ENCODE measurements at regions not wholly inside any gene's neighbourhood (a gene's known extent, or its start where the extent isn't known, plus 50 kb on each side); places are given as distances from the start of the nearest gene placed in this dataset.

GRCh38 chr4:163768014-163768413 is 273.5 kb downstream of the TMA16 start:
- no peaks in the 10 kb centered on the region for H3K36me3 Mint-ChIP-seq

GRCh38 chr4:163772238-163772637 is 277.7 kb downstream of the TMA16 start:
- DNase-seq (no peak), ATAC-seq (no peak)
- Mint-ChIP-seq H3K9me3 (peaks cover 0 to 2% (median 0%) of the 10 kb centered on the region in 11 donors), H3K27ac (no peak overlapping the region), H3K27me3 (peaks cover 0 to 7% (median 0%) of the 10 kb centered on the region in 5 donors), H3K36me3 (no peaks in the 10 kb centered on the region), H3K4me1 (no peaks in the 10 kb centered on the region), H3K4me3 (no peak overlapping the region)
- ChIA-PET POLR2A (no interaction called here), CTCF (no interaction called here)
- Histone ChIP-seq H3K27ac (ENCODE audit: low read depth, low read length) (no peak overlapping the region), H3K27me3 (ENCODE audit: control insufficient read depth in 2 of 2, insufficient read depth in 2 of 2, low read length in 2 of 2) (no peaks in the 10 kb centered on the region), H3K9me3 (ENCODE audit: control insufficient read depth in 2 of 3, low read length in 3 of 3) (no peaks in the 10 kb centered on the region), H3K4me1 (ENCODE audit: control insufficient read depth in 2 of 2, insufficient read depth in 2 of 2, low read length in 2 of 2) (no peaks in the 10 kb centered on the region), H3K36me3 (ENCODE audit: control insufficient read depth in 2 of 3, insufficient read depth in 3 of 3, low read length in 3 of 3) (no peaks in the 10 kb centered on the region), H3K4me3 (ENCODE audit: low read length) (no peak overlapping the region)
- intact Hi-C loops (cut with micrococcal nuclease): no loop called here

More at GRCh38 chr4:163768014-163768413, 273.5 kb downstream of the TMA16 start:
- POLR2A ChIA-PET: no interaction called here
- ATAC-seq: no peak
- H3K4me3 Mint-ChIP-seq: no peak overlapping the region
- peaks cover 0 to 6% (median 0%) of the 10 kb centered on the region in 5 donors for H3K27me3 Mint-ChIP-seq
- H3K27ac ChIP-seq (ENCODE audit: low read depth, low read length): no peak overlapping the region
- H3K9me3 ChIP-seq (ENCODE audit: control insufficient read depth in 2 of 3, low read length in 3 of 3): no peaks in the 10 kb centered on the region
- no peak overlapping the region for H3K27ac Mint-ChIP-seq
- no peaks in the 10 kb centered on the region for H3K9me3 Mint-ChIP-seq
- intact Hi-C loops (cut with micrococcal nuclease): no loop called here
- H3K36me3 ChIP-seq (ENCODE audit: control insufficient read depth in 2 of 3, insufficient read depth in 3 of 3, low read length in 3 of 3): no peaks in the 10 kb centered on the region
- H3K4me1 Mint-ChIP-seq: no peaks in the 10 kb centered on the region
- no peak for DNase-seq
- CTCF ChIA-PET: no interaction called here
- H3K4me1 ChIP-seq (ENCODE audit: control insufficient read depth in 2 of 2, insufficient read depth in 2 of 2, low read length in 2 of 2): no peaks in the 10 kb centered on the region
- no peaks in the 10 kb centered on the region for H3K27me3 ChIP-seq (ENCODE audit: control insufficient read depth in 2 of 2, insufficient read depth in 2 of 2, low read length in 2 of 2)
- no peak overlapping the region for H3K4me3 ChIP-seq (ENCODE audit: low read length)

GRCh38 chr4:163773940-163774339 is 279.4 kb downstream of the TMA16 start:
- no peak for ATAC-seq

GRCh38 chr4:163776957-163777356 is 282.5 kb downstream of the TMA16 start:
- Histone ChIP-seq H3K4me3 (ENCODE audit: low read length) (no peak overlapping the region), H3K27ac (ENCODE audit: low read depth, low read length) (no peak overlapping the region), H3K27me3 (ENCODE audit: control insufficient read depth in 2 of 2, insufficient read depth in 2 of 2, low read length in 2 of 2) (no peaks in the 10 kb centered on the region), H3K4me1 (ENCODE audit: control insufficient read depth in 2 of 2, insufficient read depth in 2 of 2, low read length in 2 of 2) (no peaks in the 10 kb centered on the region), H3K9me3 (ENCODE audit: control insufficient read depth in 2 of 3, low read length in 3 of 3) (no peaks in the 10 kb centered on the region), H3K36me3 (ENCODE audit: control insufficient read depth in 2 of 3, insufficient read depth in 3 of 3, low read length in 3 of 3) (no peaks in the 10 kb centered on the region)
- Mint-ChIP-seq H3K4me1 (no peaks in the 10 kb centered on the region), H3K4me3 (no peak overlapping the region), H3K27me3 (peaks cover 0 to 14% (median 3%) of the 10 kb centered on the region in 5 donors), H3K36me3 (no peaks in the 10 kb centered on the region), H3K27ac (no peak overlapping the region), H3K9me3 (peaks cover 0 to 4% (median 0%) of the 10 kb centered on the region in 11 donors)
- intact Hi-C loops (cut with micrococcal nuclease): no loop called here
- ATAC-seq (no peak), DNase-seq (no peak)
- ChIA-PET POLR2A (no interaction called here), CTCF (no interaction called here)

More at GRCh38 chr4:163773940-163774339, 279.4 kb downstream of the TMA16 start:
- Mint-ChIP-seq H3K4me1 (no peaks in the 10 kb centered on the region), H3K4me3 (no peak overlapping the region), H3K27me3 (peaks cover 0 to 7% (median 1%) of the 10 kb centered on the region in 5 donors), H3K9me3 (peaks cover 0 to 2% (median 0%) of the 10 kb centered on the region in 11 donors), H3K27ac (no peak overlapping the region), H3K36me3 (no peaks in the 10 kb centered on the region)
- Histone ChIP-seq H3K9me3 (ENCODE audit: control insufficient read depth in 2 of 3, low read length in 3 of 3) (no peaks in the 10 kb centered on the region), H3K27me3 (ENCODE audit: control insufficient read depth in 2 of 2, insufficient read depth in 2 of 2, low read length in 2 of 2) (no peaks in the 10 kb centered on the region), H3K4me1 (ENCODE audit: control insufficient read depth in 2 of 2, insufficient read depth in 2 of 2, low read length in 2 of 2) (no peaks in the 10 kb centered on the region), H3K27ac (ENCODE audit: low read depth, low read length) (no peak overlapping the region), H3K36me3 (ENCODE audit: control insufficient read depth in 2 of 3, insufficient read depth in 3 of 3, low read length in 3 of 3) (no peaks in the 10 kb centered on the region), H3K4me3 (ENCODE audit: low read length) (no peak overlapping the region)
- ChIA-PET POLR2A (no interaction called here), CTCF (no interaction called here)
- no peak for DNase-seq
- intact Hi-C loops (cut with micrococcal nuclease): no loop called here

- Mint-ChIP-seq H3K27me3 (peaks cover 0 to 11% (median 3%) of the 10 kb centered on the region in 5 donors), H3K27ac (no peak overlapping the region), H3K4me3 (no peak overlapping the region), H3K36me3 (peaks cover 0 to 3% (median 0%) of the 10 kb centered on the region in 5 donors), H3K9me3 (peaks cover 0 to 17% (median 2%) of the 10 kb centered on the region in 11 donors), H3K4me1 (no peaks in the 10 kb centered on the region)
- no peak for DNase-seq
- Histone ChIP-seq H3K27ac (ENCODE audit: low read depth, low read length) (no peak overlapping the region), H3K4me1 (ENCODE audit: control insufficient read depth in 2 of 2, insufficient read depth in 2 of 2, low read length in 2 of 2) (no peaks in the 10 kb centered on the region), H3K9me3 (ENCODE audit: control insufficient read depth in 2 of 3, low read length in 3 of 3) (no peaks in the 10 kb centered on the region), H3K27me3 (ENCODE audit: control insufficient read depth in 2 of 2, insufficient read depth in 2 of 2, low read length in 2 of 2) (no peaks in the 10 kb centered on the region), H3K36me3 (ENCODE audit: control insufficient read depth in 2 of 3, insufficient read depth in 3 of 3, low read length in 3 of 3) (no peaks in the 10 kb centered on the region), H3K4me3 (ENCODE audit: low read length) (no peak overlapping the region)
- intact Hi-C loops (cut with micrococcal nuclease): no loop called here
- POLR2A ChIA-PET: no interaction called here
- ATAC-seq: no peak
- CTCF ChIA-PET: no interaction called here
Measured at GRCh38 chr4:163781726-163782125, 287.2 kb downstream of the TMA16 start.

- CTCF ChIA-PET: no interaction called here
- Histone ChIP-seq H3K4me1 (ENCODE audit: control insufficient read depth in 2 of 2, insufficient read depth in 2 of 2, low read length in 2 of 2) (no peaks in the 10 kb centered on the region), H3K27me3 (ENCODE audit: control insufficient read depth in 2 of 2, insufficient read depth in 2 of 2, low read length in 2 of 2) (no peaks in the 10 kb centered on the region), H3K9me3 (ENCODE audit: control insufficient read depth in 2 of 3, low read length in 3 of 3) (no peaks in the 10 kb centered on the region), H3K27ac (ENCODE audit: low read depth, low read length) (no peak overlapping the region), H3K4me3 (ENCODE audit: low read length) (no peak overlapping the region), H3K36me3 (ENCODE audit: control insufficient read depth in 2 of 3, insufficient read depth in 3 of 3, low read length in 3 of 3) (no peaks in the 10 kb centered on the region)
- no peaks in the 10 kb centered on the region for H3K4me1 Mint-ChIP-seq
- H3K36me3 Mint-ChIP-seq: no peaks in the 10 kb centered on the region
- H3K4me3 Mint-ChIP-seq: no peak overlapping the region
- H3K27me3 Mint-ChIP-seq: peaks cover 0 to 5% (median 0%) of the 10 kb centered on the region in 5 donors
- ATAC-seq (no peak), DNase-seq (no peak)
- H3K9me3 Mint-ChIP-seq: peaks cover 0 to 2% (median 0%) of the 10 kb centered on the region in 11 donors
- intact Hi-C loops (cut with micrococcal nuclease): no loop called here
- POLR2A ChIA-PET: no interaction called here
- H3K27ac Mint-ChIP-seq: no peak overlapping the region
Measured at GRCh38 chr4:163790231-163790630, 295.7 kb downstream of the TMA16 start.

- intact Hi-C loops (cut with micrococcal nuclease): no loop called here
- CTCF ChIA-PET: no interaction called here
- peaks cover 0 to 8% (median 4%) of the 10 kb centered on the region in 5 donors for H3K27me3 Mint-ChIP-seq
- H3K4me1 ChIP-seq (ENCODE audit: control insufficient read depth in 2 of 2, insufficient read depth in 2 of 2, low read length in 2 of 2): no peaks in the 10 kb centered on the region
- DNase-seq (no peak), ATAC-seq (no peak)
- H3K4me3 ChIP-seq (ENCODE audit: low read length): no peak overlapping the region
- no peaks in the 10 kb centered on the region for H3K36me3 Mint-ChIP-seq
- POLR2A ChIA-PET: no interaction called here
- no peaks in the 10 kb centered on the region for H3K9me3 ChIP-seq (ENCODE audit: control insufficient read depth in 2 of 3, low read length in 3 of 3)
- no peaks in the 10 kb centered on the region for H3K9me3 Mint-ChIP-seq
- H3K27ac ChIP-seq (ENCODE audit: low read depth, low read length): no peak overlapping the region
- no peaks in the 10 kb centered on the region for H3K4me1 Mint-ChIP-seq
- no peak overlapping the region for H3K27ac Mint-ChIP-seq
- H3K27me3 ChIP-seq (ENCODE audit: control insufficient read depth in 2 of 2, insufficient read depth in 2 of 2, low read length in 2 of 2): no peaks in the 10 kb centered on the region
- no peak overlapping the region for H3K4me3 Mint-ChIP-seq
- H3K36me3 ChIP-seq (ENCODE audit: control insufficient read depth in 2 of 3, insufficient read depth in 3 of 3, low read length in 3 of 3): no peaks in the 10 kb centered on the region
Measured at GRCh38 chr4:163795885-163796284, 301.4 kb downstream of the TMA16 start.
